CD4-positive, alpha-beta memory T cell (primary cell): ENCODE measurements at regions not wholly inside any gene's neighbourhood (a gene's known extent, or its start where the extent isn't known, plus 50 kb on each side); places are given as distances from the start of the nearest gene placed in this dataset.

Source experiments
- CTCF ChIA-PET: fragments of 350-600 bp; sonication (Branson Sonifier 250); formaldehyde crosslinking; loops from one replicate; lab custom pipeline; 2021; ENCODE audit warnings: inconsistent platforms; ENCODE audit not compliant: partially characterized antibody; lab: Charles Lee
- POLR2A ChIA-PET: fragments of 350-600 bp; sonication (Branson Sonifier 250); formaldehyde crosslinking; loops from one replicate; lab custom pipeline; 2021; ENCODE audit not compliant: partially characterized antibody; lab: Charles Lee
- DNase-seq, 5 donors: peaks; one replicate each; pipeline versions ENCODE4 v3.0.0 to v3.0.0-alpha.2; 2020 to 2022; ENCODE audit warnings: mixed read lengths in 1 of 5
- H3K27ac ChIP-seq: one replicate; pipeline ENCODE4 v1.7.0; 2013; ENCODE audit warnings: low read depth, low read length
- H3K27me3 ChIP-seq: 2 replicates; pipeline ENCODE4 v1.7.0; 2013; ENCODE audit warnings: mild to moderate bottlenecking, low read length, moderate library complexity; ENCODE audit not compliant: insufficient read depth
- H3K36me3 ChIP-seq: 2 replicates; pipeline ENCODE4 v1.7.0; 2013; ENCODE audit warnings: mild to moderate bottlenecking, low read length, moderate library complexity; ENCODE audit not compliant: insufficient read depth
- H3K4me1 ChIP-seq: 2 replicates; pipeline ENCODE4 v1.7.0; 2013; ENCODE audit warnings: mild to moderate bottlenecking, low read length, moderate library complexity; ENCODE audit not compliant: insufficient read depth
- H3K4me3 ChIP-seq, 2 donors: one replicate each; pipeline ENCODE4 v1.7.0; 2013; ENCODE audit warnings: low read length in 2 of 2, mild to moderate bottlenecking in 1 of 2
- H3K9me3 ChIP-seq, 2 donors: one replicate each; pipeline ENCODE4 v1.7.0; 2013; ENCODE audit warnings: low read length in 2 of 2, control low read depth in 1 of 2; ENCODE audit not compliant: control insufficient read depth in 1 of 2
- H3K27ac Mint-ChIP-seq, 7 donors: one replicate each; pipeline ENCODE4 v1.8.0; 2020 to 2021; ENCODE audit warnings: mixed read lengths in 7 of 7, mild to moderate bottlenecking in 6 of 7, inconsistent platforms in 3 of 7, moderate library complexity in 3 of 7
- H3K27me3 Mint-ChIP-seq, 2 donors: one replicate each; pipeline ENCODE4 v1.8.0; 2020 to 2021; ENCODE audit warnings: mixed read lengths in 2 of 2
- H3K36me3 Mint-ChIP-seq, 2 donors: one replicate each; pipeline ENCODE4 v1.8.0; 2020 to 2021; ENCODE audit warnings: mixed read lengths in 2 of 2, inconsistent platforms in 1 of 2, mild to moderate bottlenecking in 1 of 2
- H3K4me1 Mint-ChIP-seq, 4 donors: one replicate each; pipeline ENCODE4 v1.8.0; 2020 to 2021; ENCODE audit warnings: mixed read lengths in 4 of 4, mild to moderate bottlenecking in 1 of 4
- H3K4me3 Mint-ChIP-seq, 8 donors: one replicate each; pipeline ENCODE4 v1.8.0; 2020 to 2021; ENCODE audit warnings: mixed read lengths in 8 of 8, mild to moderate bottlenecking in 7 of 8, moderate library complexity in 6 of 8, inconsistent platforms in 3 of 8
- H3K9me3 Mint-ChIP-seq, 8 donors: one replicate each; pipeline ENCODE4 v1.8.0; 2020 to 2021; ENCODE audit warnings: mixed read lengths in 8 of 8, mild to moderate bottlenecking in 5 of 8, inconsistent platforms in 3 of 8, moderate library complexity in 1 of 8
- intact Hi-C: fragments of 100-400 bp; cut with micrococcal nuclease; formaldehyde crosslinking; loops from one replicate; pipeline ENCODE4 v1.15.1; 2023

DNA sequence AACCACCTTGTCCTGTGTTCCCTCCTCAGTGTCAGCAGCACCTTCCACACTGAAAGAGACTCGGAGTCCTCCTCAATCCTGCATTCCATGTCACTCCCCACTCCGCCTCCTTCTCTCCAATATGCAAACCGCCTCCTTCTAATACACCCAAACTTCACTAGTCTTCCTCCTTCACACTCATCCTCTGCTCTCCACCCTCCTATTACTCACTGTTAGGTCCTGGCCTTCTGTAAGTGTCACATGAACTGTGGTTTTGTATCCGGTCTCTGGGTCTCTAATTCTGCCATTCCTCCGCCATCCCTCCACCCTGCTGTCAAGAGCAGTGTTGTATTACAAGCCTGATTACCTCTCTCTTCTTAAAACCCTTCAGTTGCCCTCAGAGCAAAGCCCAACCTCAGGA is 200.5 kb upstream of the CDYL start:
- no peak overlapping the region for H3K4me3 ChIP-seq
- no peaks in the 10 kb centered on the region for H3K36me3 ChIP-seq
- Mint-ChIP-seq H3K27me3 (peaks cover 2 to 11% of the 10 kb centered on the region in 2 donors), H3K4me1 (no peaks in the 10 kb centered on the region), H3K4me3 (no peak overlapping the region), H3K27ac (peak overlapping the region in 1 of 7 donors; percentile 49), H3K36me3 (no peaks in the 10 kb centered on the region), H3K9me3 (peaks cover 0 to 25% (median 11%) of the 10 kb centered on the region in 8 donors)
- DNase-seq: no peak
- ChIA-PET POLR2A (no interaction called here), CTCF (no interaction called here)
- H3K4me1 ChIP-seq: no peaks in the 10 kb centered on the region
- H3K9me3 ChIP-seq: no peaks in the 10 kb centered on the region
- no peak overlapping the region for H3K27ac ChIP-seq
- no peaks in the 10 kb centered on the region for H3K27me3 ChIP-seq
- intact Hi-C loops: no loop called here

DNA sequence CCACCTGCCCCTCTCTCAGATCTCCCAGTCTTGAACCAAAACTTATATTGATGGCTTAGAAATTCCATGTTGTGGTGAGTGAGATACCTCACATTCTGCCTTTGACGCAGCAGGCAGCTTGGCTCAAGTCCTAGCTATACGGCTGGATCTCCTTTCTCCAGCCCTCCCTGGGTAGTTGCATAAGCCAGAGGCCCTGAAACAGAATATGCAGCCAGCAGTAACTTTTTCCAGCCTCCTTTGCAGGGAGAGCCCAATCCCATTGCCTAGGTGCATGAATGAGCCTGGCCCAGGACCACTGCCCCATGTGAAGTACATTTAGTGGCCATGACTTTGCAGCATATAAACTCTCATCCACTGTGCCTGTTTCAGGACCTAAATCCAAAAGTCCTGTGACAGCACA is 202.2 kb upstream of the CDYL start:
- intact Hi-C loops: no loop called here
- H3K27ac Mint-ChIP-seq: no peak overlapping the region
- no peaks in the 10 kb centered on the region for H3K9me3 ChIP-seq
- ChIA-PET POLR2A (no interaction called here), CTCF (no interaction called here)
- no peaks in the 10 kb centered on the region for H3K27me3 ChIP-seq
- peaks cover 2 to 8% of the 10 kb centered on the region in 2 donors for H3K27me3 Mint-ChIP-seq
- no peaks in the 10 kb centered on the region for H3K36me3 ChIP-seq
- H3K4me3 Mint-ChIP-seq: no peak overlapping the region
- DNase-seq: no peak
- H3K9me3 Mint-ChIP-seq: peaks cover 0 to 36% (median 13%) of the 10 kb centered on the region in 8 donors
- no peak overlapping the region for H3K4me3 ChIP-seq
- no peaks in the 10 kb centered on the region for H3K36me3 Mint-ChIP-seq
- no peaks in the 10 kb centered on the region for H3K4me1 ChIP-seq
- H3K4me1 Mint-ChIP-seq: no peaks in the 10 kb centered on the region
- H3K27ac ChIP-seq: no peak overlapping the region

DNA sequence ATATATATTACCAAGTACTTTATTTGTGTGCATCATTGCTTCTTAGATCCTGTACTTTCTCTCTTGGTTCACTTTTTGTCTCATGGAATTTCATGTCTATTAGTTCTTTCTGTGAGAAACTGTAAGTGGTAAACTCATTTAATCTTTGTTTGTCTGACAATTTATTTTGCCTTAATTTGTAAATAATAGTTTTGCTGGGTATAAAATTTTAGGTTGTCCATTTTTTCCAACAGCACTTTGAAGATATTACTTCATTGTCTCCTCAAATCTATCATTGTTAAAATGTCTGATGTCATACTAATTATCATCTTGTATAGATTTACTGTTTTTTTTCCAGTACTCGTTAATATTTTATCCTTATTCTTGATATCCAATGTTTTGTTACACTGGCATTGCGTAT is 205.2 kb upstream of the CDYL start:
- CTCF ChIA-PET: no interaction called here
- Histone ChIP-seq H3K27me3 (no peaks in the 10 kb centered on the region), H3K4me1 (no peaks in the 10 kb centered on the region), H3K9me3 (no peaks in the 10 kb centered on the region), H3K36me3 (no peaks in the 10 kb centered on the region), H3K27ac (no peak overlapping the region), H3K4me3 (no peak overlapping the region)
- Mint-ChIP-seq H3K27me3 (peaks cover 4% of the 10 kb centered on the region in 2 donors), H3K27ac (no peak overlapping the region), H3K9me3 (peaks cover 0 to 40% (median 13%) of the 10 kb centered on the region in 8 donors), H3K36me3 (no peaks in the 10 kb centered on the region), H3K4me1 (no peaks in the 10 kb centered on the region), H3K4me3 (no peak overlapping the region)
- POLR2A ChIA-PET: no interaction called here
- intact Hi-C loops: no loop called here
- no peak for DNase-seq

DNA sequence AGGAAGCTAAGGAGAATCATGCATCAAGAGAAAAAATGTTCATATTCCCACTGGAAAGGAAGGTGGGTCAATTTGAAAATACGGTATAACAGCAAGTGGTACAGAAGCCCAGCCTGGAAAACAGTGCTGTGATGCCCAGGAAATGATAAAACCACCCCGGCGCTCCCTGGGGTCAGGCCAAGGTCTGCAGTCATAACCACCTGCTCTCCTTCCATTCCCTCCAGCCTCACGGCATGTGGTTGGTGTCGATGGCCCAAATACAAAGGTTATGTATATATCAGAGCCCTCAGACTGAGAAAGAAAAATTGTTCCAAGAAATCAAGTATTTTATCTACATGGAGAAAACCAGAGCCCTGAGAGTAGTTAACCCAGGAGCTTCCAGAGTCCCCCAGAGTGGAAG is 208.1 kb upstream of the CDYL start:
- no peaks in the 10 kb centered on the region for H3K4me1 ChIP-seq
- CTCF ChIA-PET: no interaction called here
- no peaks in the 10 kb centered on the region for H3K36me3 ChIP-seq
- peaks cover 0 to 26% (median 11%) of the 10 kb centered on the region in 8 donors for H3K9me3 Mint-ChIP-seq
- H3K4me3 ChIP-seq: no peak overlapping the region
- no peak overlapping the region for H3K27ac ChIP-seq
- H3K27ac Mint-ChIP-seq: no peak overlapping the region
- no peak overlapping the region for H3K4me3 Mint-ChIP-seq
- H3K4me1 Mint-ChIP-seq: no peaks in the 10 kb centered on the region
- no peak for DNase-seq
- no peaks in the 10 kb centered on the region for H3K27me3 ChIP-seq
- intact Hi-C loops: no loop called here
- H3K36me3 Mint-ChIP-seq: no peaks in the 10 kb centered on the region
- H3K9me3 ChIP-seq: no peaks in the 10 kb centered on the region
- POLR2A ChIA-PET: no interaction called here
- H3K27me3 Mint-ChIP-seq: peaks cover 2 to 4% of the 10 kb centered on the region in 2 donors

DNA sequence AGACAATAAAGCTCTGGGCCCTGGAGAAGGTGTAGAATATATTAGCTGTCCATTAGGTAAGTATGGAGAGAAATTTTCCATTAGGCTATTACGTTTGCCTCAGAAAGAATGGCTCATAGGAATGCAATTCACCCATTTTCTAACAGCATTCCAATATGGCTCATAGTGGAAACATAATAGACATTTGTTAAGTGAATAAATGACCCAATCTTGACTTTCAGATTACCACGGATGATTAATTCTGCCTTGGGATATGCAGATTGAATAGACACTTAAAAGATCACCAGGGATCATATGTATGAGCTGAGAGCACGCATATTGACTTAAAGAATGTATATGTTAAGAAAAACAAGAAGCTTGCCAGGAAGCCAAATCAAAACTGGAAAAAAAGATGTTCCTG is 209.1 kb upstream of the CDYL start:
- no peak for DNase-seq
- Mint-ChIP-seq H3K36me3 (no peaks in the 10 kb centered on the region), H3K27me3 (peaks cover 2 to 4% of the 10 kb centered on the region in 2 donors), H3K4me1 (no peaks in the 10 kb centered on the region), H3K9me3 (peaks cover 0 to 26% (median 11%) of the 10 kb centered on the region in 8 donors), H3K4me3 (no peak overlapping the region), H3K27ac (no peak overlapping the region)
- Histone ChIP-seq H3K9me3 (no peaks in the 10 kb centered on the region), H3K36me3 (no peaks in the 10 kb centered on the region), H3K27me3 (no peaks in the 10 kb centered on the region), H3K4me1 (no peaks in the 10 kb centered on the region), H3K27ac (no peak overlapping the region), H3K4me3 (no peak overlapping the region)
- intact Hi-C loops: no loop called here
- POLR2A ChIA-PET: no interaction called here
- CTCF ChIA-PET: no interaction called here

DNA sequence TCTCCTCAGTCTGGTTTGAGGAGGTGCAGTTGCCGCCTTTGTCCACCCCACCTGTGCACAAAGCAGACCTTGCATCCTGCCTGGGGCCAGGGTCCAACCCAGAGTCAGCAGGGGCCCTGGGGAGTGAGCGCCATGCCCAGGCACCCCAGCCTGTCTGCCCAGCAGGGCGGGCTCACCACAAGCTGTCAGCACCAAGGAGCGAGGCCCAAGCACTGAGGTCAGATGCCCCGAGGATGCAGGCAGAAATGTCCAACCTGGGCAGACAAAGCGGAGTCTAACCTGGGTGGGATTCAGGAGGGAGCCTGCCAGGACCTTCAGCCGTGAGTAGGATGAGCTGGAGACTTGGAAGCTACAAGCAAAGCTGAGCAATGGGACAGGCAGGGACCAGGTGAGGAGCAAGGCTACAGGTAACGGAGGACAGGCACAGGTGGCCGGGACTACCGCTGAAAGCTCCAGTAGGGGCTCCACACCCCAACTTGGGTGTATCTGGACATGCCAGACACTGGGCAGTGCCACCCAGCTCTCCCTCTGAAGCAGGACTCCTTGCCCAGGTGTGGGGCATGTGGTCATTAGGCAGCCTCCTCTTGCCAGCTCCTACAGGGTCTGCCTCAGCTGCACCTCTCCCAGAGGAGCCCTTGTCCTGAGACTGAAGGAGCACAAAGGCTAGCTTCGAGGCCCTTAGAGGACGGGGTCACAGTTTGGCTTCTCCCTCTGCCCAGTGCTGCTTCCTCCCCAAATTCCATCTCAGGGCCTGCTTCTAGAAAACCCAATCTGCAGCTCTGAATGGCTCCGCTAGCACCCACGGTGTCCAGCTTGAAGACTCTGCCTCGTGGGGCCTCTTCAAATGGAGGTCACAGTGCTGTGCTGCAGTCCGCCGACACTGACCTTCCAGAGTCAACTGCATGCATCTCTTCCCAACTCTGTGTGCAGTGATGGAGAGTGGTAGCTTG is 210.6 kb upstream of the CDYL start:
- Mint-ChIP-seq H3K4me3 (no peak overlapping the region), H3K27me3 (peaks cover 4 to 6% of the 10 kb centered on the region in 2 donors), H3K9me3 (peaks cover 0 to 14% (median 4%) of the 10 kb centered on the region in 8 donors), H3K4me1 (no peaks in the 10 kb centered on the region), H3K27ac (no peak overlapping the region), H3K36me3 (no peaks in the 10 kb centered on the region)
- no peak overlapping the region for H3K4me3 ChIP-seq
- H3K36me3 ChIP-seq: no peaks in the 10 kb centered on the region
- H3K27ac ChIP-seq: no peak overlapping the region
- CTCF ChIA-PET: no interaction called here
- H3K27me3 ChIP-seq: no peaks in the 10 kb centered on the region
- no peak for DNase-seq
- no peaks in the 10 kb centered on the region for H3K9me3 ChIP-seq
- POLR2A ChIA-PET: no interaction called here
- intact Hi-C loops: no loop called here
- H3K4me1 ChIP-seq: no peaks in the 10 kb centered on the region

DNA sequence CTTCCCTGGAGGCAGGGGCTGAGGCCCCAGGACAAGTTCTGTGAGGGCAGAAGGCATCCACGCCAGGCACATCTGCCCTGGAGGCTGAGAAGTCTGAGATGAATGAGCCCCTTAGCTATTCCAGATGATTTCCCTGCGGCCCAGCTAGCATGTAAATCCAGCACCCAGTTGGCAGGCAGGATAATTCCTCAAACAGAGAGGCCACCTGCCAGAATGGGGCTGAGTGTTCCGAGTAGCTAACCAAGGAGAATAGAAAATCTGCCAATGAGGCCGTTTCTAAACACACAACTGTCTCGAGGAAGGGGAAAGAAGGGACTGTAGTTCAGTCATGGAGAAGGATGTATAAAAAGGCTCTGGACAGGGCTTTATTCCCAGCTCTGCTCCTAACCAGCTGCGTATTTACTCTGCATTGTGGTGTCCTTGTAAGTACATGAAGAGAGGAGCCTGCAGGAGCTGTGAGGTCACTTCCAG is 211.4 kb upstream of the CDYL start:
- POLR2A ChIA-PET: no interaction called here
- Mint-ChIP-seq H3K9me3 (peaks cover 0 to 8% (median 1%) of the 10 kb centered on the region in 8 donors), H3K27ac (no peak overlapping the region), H3K4me3 (no peak overlapping the region), H3K27me3 (peaks cover 4 to 6% of the 10 kb centered on the region in 2 donors), H3K4me1 (no peaks in the 10 kb centered on the region), H3K36me3 (no peaks in the 10 kb centered on the region)
- Histone ChIP-seq H3K36me3 (no peaks in the 10 kb centered on the region), H3K27ac (no peak overlapping the region), H3K9me3 (no peaks in the 10 kb centered on the region), H3K4me3 (no peak overlapping the region), H3K4me1 (no peaks in the 10 kb centered on the region), H3K27me3 (no peaks in the 10 kb centered on the region)
- DNase-seq: no peak
- CTCF ChIA-PET: no interaction called here
- intact Hi-C loops: no loop called here
